Mesenchymal stem cell (in vitro differentiated cells and primary cell): ENCODE measurements at regions not wholly inside any gene's neighbourhood (a gene's known extent, or its start where the extent isn't known, plus 50 kb on each side); places are given as distances from the start of the nearest gene placed in this dataset.

Source experiments
- DNase-seq: peaks from one replicate; pipeline ENCODE4 v3.0.0-alpha.2; 2013
- H2AFZ ChIP-seq: one replicate; pipeline ENCODE4 v1.6.1; 2013; ENCODE audit warnings: low read depth, mild to moderate bottlenecking, control low read depth, inconsistent platforms, low read length, moderate library complexity
- H2AK5ac ChIP-seq: 2 replicates; pipeline ENCODE4 v1.6.1; 2013; ENCODE audit warnings: low read length, moderate library complexity, mild to moderate bottlenecking, inconsistent platforms; ENCODE audit not compliant: severe bottlenecking
- H2BK120ac ChIP-seq: one replicate; pipeline ENCODE4 v1.6.1; 2013; ENCODE audit warnings: low read depth, mild to moderate bottlenecking, inconsistent platforms, low read length, moderate library complexity
- H2BK12ac ChIP-seq, 2 experiments: one replicate each; pipeline ENCODE4 v1.6.1; 2013; ENCODE audit warnings: inconsistent platforms in 2 of 2, low read length in 2 of 2, mild to moderate bottlenecking in 2 of 2, moderate library complexity in 2 of 2, control low read depth in 1 of 2
- H2BK15ac ChIP-seq: one replicate; pipeline ENCODE4 v1.6.1; 2013; ENCODE audit warnings: mild to moderate bottlenecking, low read depth, inconsistent platforms; ENCODE audit not compliant: poor library complexity, severe bottlenecking
- H2BK5ac ChIP-seq: 2 replicates; pipeline ENCODE4 v1.6.1; 2013; ENCODE audit warnings: low read depth, mild to moderate bottlenecking, low read length, control low read depth, inconsistent platforms; ENCODE audit not compliant: poor library complexity, severe bottlenecking
- H3K14ac ChIP-seq, 2 experiments: one replicate each; pipeline ENCODE4 v1.6.1; 2013; ENCODE audit warnings: inconsistent platforms in 2 of 2, low read length in 2 of 2, control low read depth in 1 of 2, mild to moderate bottlenecking in 1 of 2, moderate library complexity in 1 of 2
- H3K18ac ChIP-seq, 2 experiments: one replicate each; pipeline ENCODE4 v1.6.1; 2013; ENCODE audit warnings: inconsistent platforms in 2 of 2, low read length in 2 of 2, control low read depth in 1 of 2, low read depth in 1 of 2, mild to moderate bottlenecking in 1 of 2
- H3K23ac ChIP-seq, 2 experiments: one replicate each; pipeline ENCODE4 v1.6.1; 2013; ENCODE audit warnings: inconsistent platforms in 2 of 2, low read length in 2 of 2, mild to moderate bottlenecking in 2 of 2, moderate library complexity in 2 of 2, control low read depth in 1 of 2
- H3K27ac ChIP-seq: 2 replicates; pipeline ENCODE4 v1.5.1; 2013; ENCODE audit warnings: mild to moderate bottlenecking, moderate library complexity, low read length, control low read depth, inconsistent platforms; ENCODE audit not compliant: poor library complexity, severe bottlenecking
- H3K27me3 ChIP-seq, 2 experiments: 2 replicates each; pipeline versions ENCODE4 v1.6.1 to v1.7.0; 2013; ENCODE audit warnings: low read length in 2 of 2, mild to moderate bottlenecking in 2 of 2, moderate library complexity in 2 of 2, control low read depth in 1 of 2, inconsistent platforms in 1 of 2; ENCODE audit not compliant: control insufficient read depth in 1 of 2, insufficient read depth in 1 of 2
- H3K36me3 ChIP-seq, 2 experiments: 2 replicates each; pipeline versions ENCODE4 v1.6.1 to v1.7.0; 2013; ENCODE audit warnings: low read length in 2 of 2, control low read depth in 1 of 2, inconsistent platforms in 1 of 2, low read depth in 1 of 2, mild to moderate bottlenecking in 1 of 2; ENCODE audit not compliant: insufficient read depth in 2 of 2, control insufficient read depth in 1 of 2
- H3K4ac ChIP-seq, 2 experiments: one replicate each; pipeline ENCODE4 v1.6.1; 2013; ENCODE audit warnings: inconsistent platforms in 2 of 2, low read length in 2 of 2, mild to moderate bottlenecking in 2 of 2, moderate library complexity in 2 of 2, control low read depth in 1 of 2, low read depth in 1 of 2
- H3K4me1 ChIP-seq: 2 replicates; pipeline ENCODE4 v1.6.1; 2013; ENCODE audit warnings: low read depth, low read length, control low read depth; ENCODE audit not compliant: control insufficient read depth, insufficient read depth
- H3K4me2 ChIP-seq: 2 replicates; pipeline ENCODE4 v1.6.1; 2013; ENCODE audit warnings: low read length, mild to moderate bottlenecking, inconsistent platforms; ENCODE audit not compliant: poor library complexity, severe bottlenecking
- H3K4me3 ChIP-seq, 2 experiments: 2 replicates each; pipeline versions ENCODE4 v1.5.1 to v1.7.0; 2013; ENCODE audit warnings: low read length in 2 of 2, mild to moderate bottlenecking in 2 of 2, control low read depth in 1 of 2, low read depth in 1 of 2; ENCODE audit not compliant: insufficient read depth in 1 of 2
- H3K79me1 ChIP-seq: replicated peaks from 2 replicates; pipeline ENCODE4 v1.6.1; 2013; ENCODE audit warnings: mild to moderate bottlenecking, control low read depth, low read length, inconsistent platforms; ENCODE audit not compliant: poor library complexity, severe bottlenecking
- H3K9ac ChIP-seq: 2 replicates; pipeline ENCODE4 v1.7.0; 2013; ENCODE audit warnings: mild to moderate bottlenecking, low read length, moderate library complexity
- H3K9me3 ChIP-seq: 2 replicates; pipeline ENCODE4 v1.7.0; 2013; ENCODE audit warnings: mild to moderate bottlenecking, low read length; ENCODE audit not compliant: control insufficient read depth
- H4K8ac ChIP-seq: one replicate; pipeline ENCODE4 v1.6.1; 2013; ENCODE audit warnings: inconsistent platforms, mild to moderate bottlenecking, low read length, moderate library complexity
- H4K91ac ChIP-seq: one replicate; pipeline ENCODE4 v1.6.1; 2013; ENCODE audit warnings: mild to moderate bottlenecking, low read length, inconsistent platforms
- WGBS: methylation state at CpG from one replicate; pipeline ENCODE4 v1.1.7; 2013; ENCODE audit warnings: mixed read lengths; 5-methylcytosine and 5-hydroxymethylcytosine counted together

- no peaks in the 10 kb centered on the region for H3K79me1 ChIP-seq
- peak; percentile 9 for DNase-seq
- no peaks in the 10 kb centered on the region for H3K4me1 ChIP-seq
- H2BK15ac ChIP-seq: no peak overlapping the region
- H2BK120ac ChIP-seq: no peak overlapping the region
- no peak overlapping the region for H2BK5ac ChIP-seq
- no peak overlapping the region for H3K27ac ChIP-seq
- no peak overlapping the region for H3K14ac ChIP-seq
- H3K4me2 ChIP-seq: no peak overlapping the region
- no peak overlapping the region for H2AK5ac ChIP-seq
- no peak overlapping the region for H3K18ac ChIP-seq
- no peak overlapping the region for H3K9ac ChIP-seq
- no peak overlapping the region for H4K8ac ChIP-seq
- H3K36me3 ChIP-seq: no peaks in the 10 kb centered on the region
- no peak overlapping the region for H3K4ac ChIP-seq
- no peak overlapping the region for H3K4me3 ChIP-seq
- no peak overlapping the region for H4K91ac ChIP-seq
- H2AFZ ChIP-seq: no peak overlapping the region
- no peak overlapping the region for H2BK12ac ChIP-seq
- no peaks in the 10 kb centered on the region for H3K27me3 ChIP-seq
- no peaks in the 10 kb centered on the region for H3K9me3 ChIP-seq
- no peak overlapping the region for H3K23ac ChIP-seq
Measured at GRCh38 chr13:80038371-80038770, 302.6 kb downstream of the SPRY2 start.

- Histone ChIP-seq H2BK120ac (no peak overlapping the region), H3K9ac (peak overlapping the region; percentile 66), H3K36me3 (no peaks in the 10 kb centered on the region), H2BK15ac (no peak overlapping the region), H3K27ac (peak overlapping the region; percentile 23), H4K8ac (no peak overlapping the region), H3K14ac (no peak overlapping the region), H2AFZ (no peak overlapping the region), H4K91ac (no peak overlapping the region), H3K4me2 (no peak overlapping the region), H3K18ac (peak overlapping the region in 1 of 2 experiments; percentile 46), H3K4me1 (no peaks in the 10 kb centered on the region), H3K4ac (no peak overlapping the region), H3K23ac (no peak overlapping the region), H3K27me3 (no peaks in the 10 kb centered on the region), H2BK5ac (no peak overlapping the region), H2BK12ac (no peak overlapping the region), H3K4me3 (no peak overlapping the region), H3K79me1 (no peaks in the 10 kb centered on the region), H3K9me3 (no peaks in the 10 kb centered on the region), H2AK5ac (no peak overlapping the region)
- peak; percentile 90 for DNase-seq
- WGBS: 0% methylated on average over 2 of the region's 2 CpGs
Measured at GRCh38 chr13:80037505-80037888, 303.4 kb downstream of the SPRY2 start.

- H3K27me3 ChIP-seq: no peaks in the 10 kb centered on the region
- H3K4me1 ChIP-seq: no peaks in the 10 kb centered on the region
- no peak overlapping the region for H3K4me2 ChIP-seq
- 89% methylated on average over 2 of the region's 2 CpGs for WGBS
- H3K4me3 ChIP-seq: no peak overlapping the region
- H3K14ac ChIP-seq: no peak overlapping the region
- H3K27ac ChIP-seq: no peak overlapping the region
- H3K9me3 ChIP-seq: no peaks in the 10 kb centered on the region
- peak overlapping the region; percentile 51 to 90 for H2BK12ac ChIP-seq
- no peak overlapping the region for H2AK5ac ChIP-seq
- no peaks in the 10 kb centered on the region for H3K79me1 ChIP-seq
- H2AFZ ChIP-seq: no peak overlapping the region
- no peak for DNase-seq
- H3K9ac ChIP-seq: peak overlapping the region; percentile 66
- no peak overlapping the region for H3K23ac ChIP-seq
- H3K18ac ChIP-seq: peak overlapping the region; percentile 76 to 84
- H4K8ac ChIP-seq: peak overlapping the region; percentile 67
- H2BK120ac ChIP-seq: no peak overlapping the region
- no peak overlapping the region for H2BK15ac ChIP-seq
- H3K4ac ChIP-seq: peak overlapping the region in 1 of 2 experiments; percentile 9
- no peak overlapping the region for H2BK5ac ChIP-seq
- no peak overlapping the region for H4K91ac ChIP-seq
- H3K36me3 ChIP-seq: no peaks in the 10 kb centered on the region
Measured at GRCh38 chr13:80036845-80037504, 304.0 kb downstream of the SPRY2 start.

- Histone ChIP-seq H3K14ac (no peak overlapping the region), H3K4ac (no peak overlapping the region), H3K18ac (no peak overlapping the region), H3K23ac (no peak overlapping the region), H3K4me2 (no peak overlapping the region), H3K79me1 (no peaks in the 10 kb centered on the region), H2BK5ac (no peak overlapping the region), H3K9me3 (no peaks in the 10 kb centered on the region), H4K91ac (no peak overlapping the region), H4K8ac (no peak overlapping the region), H3K27me3 (no peaks in the 10 kb centered on the region), H3K4me1 (no peaks in the 10 kb centered on the region), H3K9ac (no peak overlapping the region), H3K36me3 (no peaks in the 10 kb centered on the region), H2BK12ac (no peak overlapping the region), H3K4me3 (no peak overlapping the region), H2BK15ac (no peak overlapping the region), H3K27ac (no peak overlapping the region), H2AFZ (no peak overlapping the region), H2AK5ac (no peak overlapping the region), H2BK120ac (no peak overlapping the region)
- WGBS: 47% methylated on average over 1 of the region's 1 CpG
- no peak for DNase-seq
Measured at GRCh38 chr13:80035096-80035495, 305.8 kb downstream of the SPRY2 start.
